IMR-90 (cell line): ENCODE measurements at regions not wholly inside any gene's neighbourhood (a gene's known extent, or its start where the extent isn't known, plus 50 kb on each side); places are given as distances from the start of the nearest gene placed in this dataset.

ENCODE experiments used
- ATAC-seq: fragments of 200-7000 bp; cut with Tn5 transposase; 2 replicates; pipeline ENCODE4 v1.9.1; 2020; ENCODE audit warnings: low read depth, mild to moderate bottlenecking, moderate library complexity
- BruUV-seq: library from RNA; stranded (reverse); fragments of 400-500 nt; replicated peaks from 2 replicates; lab custom pipeline; 2021; lab: Mats Ljungman, UMichigan
- CTCF ChIA-PET: fragments of 300-600 bp; formaldehyde crosslinking; extraction: SDS; loops from one replicate; lab custom pipeline; 2021; ENCODE audit warnings: antibody characterized with exemption; lab: Yijun Ruan, JAX
- POLR2A ChIA-PET: fragments of 300-600 bp; sonication (Branson Sonifier 250); formaldehyde crosslinking; loops from one replicate; lab custom pipeline; 2022; ENCODE audit warnings: antibody characterized with exemption; ENCODE audit not compliant: unreplicated experiment; lab: Charles Lee
- DNase-seq: peaks from one replicate; pipeline ENCODE4 v3.0.0; 2013
- H2AFZ ChIP-seq: replicated peaks from 2 replicates; pipeline ENCODE3; 2013; ENCODE audit warnings: low read length, mild to moderate bottlenecking; ENCODE audit not compliant: poor library complexity
- H2AK5ac ChIP-seq: 2 replicates; pipeline ENCODE4 v1.6.1; 2013; ENCODE audit warnings: low read depth, low read length, inconsistent platforms
- H2AK9ac ChIP-seq: replicated peaks from 2 replicates; pipeline ENCODE3; 2013; ENCODE audit warnings: mild to moderate bottlenecking, low read depth, low read length, moderate library complexity; ENCODE audit not compliant: poor library complexity
- H2BK120ac ChIP-seq: 2 replicates; pipeline ENCODE4 v1.6.1; 2013; ENCODE audit warnings: low read depth, low read length, inconsistent platforms
- H2BK15ac ChIP-seq: 3 replicates; pipeline ENCODE4 v1.6.1; 2013; ENCODE audit warnings: low read depth, low read length, inconsistent platforms
- H2BK20ac ChIP-seq: 2 replicates; pipeline ENCODE4 v1.6.1; 2013; ENCODE audit warnings: low read depth, mild to moderate bottlenecking, inconsistent platforms, low read length, moderate library complexity
- H2BK5ac ChIP-seq: 2 replicates; pipeline ENCODE4 v1.6.1; 2013; ENCODE audit warnings: mild to moderate bottlenecking, low read depth, low read length, inconsistent platforms; ENCODE audit not compliant: poor library complexity, severe bottlenecking
- H3K14ac ChIP-seq: replicated peaks from 2 replicates; pipeline ENCODE4 v1.6.1; 2013; ENCODE audit warnings: low read depth, low read length, inconsistent platforms
- H3K18ac ChIP-seq: 2 replicates; pipeline ENCODE4 v1.6.1; 2013; ENCODE audit warnings: low read depth, low read length, control low read depth
- H3K23ac ChIP-seq: 2 replicates; pipeline ENCODE4 v1.6.1; 2013; ENCODE audit warnings: low read depth, low read length, inconsistent platforms
- H3K27ac ChIP-seq: 2 replicates; pipeline ENCODE4 v1.5.1; 2013; ENCODE audit warnings: mild to moderate bottlenecking, control low read depth, low read length; ENCODE audit not compliant: insufficient read depth
- H3K27me3 ChIP-seq: 2 replicates; pipeline ENCODE4 v1.6.1; 2013; ENCODE audit warnings: low read length; ENCODE audit not compliant: control insufficient read depth, insufficient read depth
- H3K36me3 ChIP-seq: 2 replicates; pipeline ENCODE4 v1.6.1; 2013; ENCODE audit warnings: low read length, mixed read lengths; ENCODE audit not compliant: control insufficient read depth, insufficient read depth
- H3K4ac ChIP-seq: 2 replicates; pipeline ENCODE4 v1.6.1; 2013; ENCODE audit warnings: low read depth, low read length, inconsistent platforms
- H3K4me1 ChIP-seq: 2 replicates; pipeline ENCODE4 v1.6.1; 2013; ENCODE audit warnings: low read length, mixed read lengths; ENCODE audit not compliant: control insufficient read depth, insufficient read depth
- H3K4me2 ChIP-seq: 2 replicates; pipeline ENCODE4 v1.6.1; 2013; ENCODE audit warnings: low read depth, mild to moderate bottlenecking, control low read depth, low read length, moderate library complexity
- H3K4me3 ChIP-seq: 2 replicates; pipeline ENCODE4 v1.5.1; 2013; ENCODE audit warnings: low read depth, mild to moderate bottlenecking, control low read depth, low read length, moderate library complexity; ENCODE audit not compliant: insufficient read depth
- H3K56ac ChIP-seq: 2 replicates; pipeline ENCODE4 v1.6.1; 2013; ENCODE audit warnings: low read length, inconsistent platforms; ENCODE audit not compliant: insufficient read depth; ENCODE audit errors: extremely low read depth
- H3K79me1 ChIP-seq, 2 experiments: 2 replicates each; pipeline ENCODE4 v1.6.1; 2013; ENCODE audit warnings: low read length in 2 of 2, inconsistent platforms in 1 of 2, low read depth in 1 of 2
- H3K9ac ChIP-seq: 2 replicates; pipeline ENCODE4 v1.6.1; 2013; ENCODE audit warnings: low read depth, low read length, control low read depth
- H3K9me1 ChIP-seq: 2 replicates; pipeline ENCODE4 v1.6.1; 2013; ENCODE audit warnings: low read length, inconsistent platforms; ENCODE audit not compliant: insufficient read depth
- H3K9me3 ChIP-seq: 2 replicates; pipeline ENCODE4 v1.6.1; 2013; ENCODE audit warnings: low read length; ENCODE audit not compliant: control insufficient read depth, insufficient read depth
- H4K20me1 ChIP-seq: 2 replicates; pipeline ENCODE4 v1.6.1; 2013; ENCODE audit warnings: low read length, inconsistent platforms; ENCODE audit not compliant: insufficient read depth
- H4K5ac ChIP-seq: 2 replicates; pipeline ENCODE4 v1.6.1; 2013; ENCODE audit warnings: mild to moderate bottlenecking, low read depth, low read length, control low read depth
- H4K8ac ChIP-seq, 2 experiments: 2 replicates each; pipeline ENCODE4 v1.6.1; 2013; ENCODE audit warnings: low read depth in 2 of 2, low read length in 2 of 2, control low read depth in 1 of 2, inconsistent platforms in 1 of 2
- H4K91ac ChIP-seq: 2 replicates; pipeline ENCODE4 v1.6.1; 2013; ENCODE audit warnings: low read depth, low read length, inconsistent platforms; ENCODE audit not compliant: insufficient read depth
- CEBPB ChIP-seq: IDR thresholded peaks from 2 replicates; pipeline ENCODE4 v1.6.1; 2012; ENCODE audit warnings: low read depth, low read length, improper control_type of control experiment
- CHD1 ChIP-seq: IDR thresholded peaks from 2 replicates; pipeline ENCODE4 v1.6.1; 2012; ENCODE audit warnings: low read depth, low read length, improper control_type of control experiment
- CTCF ChIP-seq: conservative IDR thresholded peaks from 2 replicates; pipeline ENCODE4 v1.5.1; 2012; ENCODE audit warnings: mild to moderate bottlenecking, low read depth, low read length, improper control_type of control experiment
- FOS ChIP-seq: fragments of 150-350 bp; IDR thresholded peaks from 2 replicates; pipeline ENCODE4 v1.6.1; 2016; ENCODE audit warnings: low read depth, low read length
- MAZ ChIP-seq: IDR thresholded peaks from 2 replicates; pipeline ENCODE4 v1.6.1; 2012; ENCODE audit warnings: low read depth, mild to moderate bottlenecking, low read length, improper control_type of control experiment, moderate library complexity, borderline replicate concordance
- MXI1 ChIP-seq: IDR thresholded peaks from 2 replicates; pipeline ENCODE4 v1.6.1; 2012; ENCODE audit warnings: low read depth, mild to moderate bottlenecking, low read length, moderate library complexity, borderline replicate concordance
- POLR2A ChIP-seq: IDR thresholded peaks from 2 replicates; pipeline ENCODE4 v1.6.1; 2012; ENCODE audit warnings: mild to moderate bottlenecking, low read depth, low read length
- RCOR1 ChIP-seq: IDR thresholded peaks from 2 replicates; pipeline ENCODE4 v1.6.1; 2012; ENCODE audit warnings: mild to moderate bottlenecking, low read length, improper control_type of control experiment; ENCODE audit not compliant: insufficient replicate concordance
- RFX5 ChIP-seq: IDR thresholded peaks from 2 replicates; pipeline ENCODE4 v1.8.0; 2012; ENCODE audit warnings: low read depth, mild to moderate bottlenecking, low read length, moderate library complexity
- SMC3 ChIP-seq: fragments of 150-350 bp; IDR thresholded peaks from 2 replicates; pipeline ENCODE4 v1.6.1; 2016; ENCODE audit warnings: low read depth, mild to moderate bottlenecking, antibody characterized with exemption, low read length, moderate library complexity
- USF2 ChIP-seq: fragments of 150-350 bp; IDR thresholded peaks from 2 replicates; pipeline ENCODE4 v1.6.1; 2017; ENCODE audit warnings: mild to moderate bottlenecking, antibody characterized with exemption, low read length, low read depth
- WGBS, 2 experiments: methylation state at CpG; one replicate each; pipeline versions ENCODE4 v1.1.5 to v1.1.7; 2013; ENCODE audit warnings: missing lambda C conversion rate in 2 of 2; ENCODE audit not compliant: insufficient read length in 1 of 2; ENCODE audit errors: extremely low coverage in 2 of 2; 5-methylcytosine and 5-hydroxymethylcytosine counted together
- dilution Hi-C: fragments of 300-500 bp; cut with HindIII; formaldehyde crosslinking; loops from one replicate; pipeline ENCODE4 v1.14.3; 2018; ENCODE audit warnings: low sequenced_read_pairs; ENCODE audit not compliant: unreplicated experiment
- in situ Hi-C: fragments of 300-500 bp; cut with MboI; formaldehyde crosslinking; loops from 3 replicates; pipeline ENCODE4 v1.14.3; 2019; ENCODE audit warnings: low sequenced_read_pairs, inconsistent platforms, mixed read lengths
- intact Hi-C: fragments of 100-400 bp; cut with micrococcal nuclease; formaldehyde crosslinking; loops from 2 replicates; pipeline ENCODE4 v1.10.0; 2022

GRCh38 chr1:56401191-56401590, 178.2 kb downstream of the PLPP3 start:
- Histone ChIP-seq H2BK5ac (no peak overlapping the region), H3K4ac (no peak overlapping the region), H2BK15ac (no peak overlapping the region), H3K9ac (no peak overlapping the region), H4K20me1 (no peaks in the 10 kb centered on the region), H3K79me1 (no peaks in the 10 kb centered on the region), H3K4me1 (no peaks in the 10 kb centered on the region; the same call in 1 of the 2 replicates), H4K8ac (no peak overlapping the region), H3K9me1 (no peaks in the 10 kb centered on the region), H2AK5ac (no peak overlapping the region), H3K56ac (no peak overlapping the region), H4K91ac (no peak overlapping the region), H2AFZ (no peak overlapping the region), H3K27me3 (no peaks in the 10 kb centered on the region), H4K5ac (no peak overlapping the region), H3K18ac (no peak overlapping the region), H3K27ac (no peak overlapping the region), H3K9me3 (no peaks in the 10 kb centered on the region), H2BK20ac (no peak overlapping the region), H3K4me3 (no peak overlapping the region), H3K23ac (no peak overlapping the region), H2BK120ac (no peak overlapping the region), H3K36me3 (no peaks in the 10 kb centered on the region), H3K4me2 (no peak overlapping the region), H3K14ac (no peak overlapping the region), H2AK9ac (no peak overlapping the region)
- intact Hi-C loops, result no loop called here
- ATAC-seq (no peak), DNase-seq (no peak)
- ChIA-PET POLR2A (no interaction called here), CTCF (interaction anchor here (0.7 kb wide), 1 partner anchor 14 kb away, joined by 3 read pairs; no protein-coding TSS in a partner anchor)
- no TSS peak for BruUV-seq
- no CpG with 5 or more reads among the region's 1 CpG for WGBS, 2 experiments
- in situ Hi-C loops, result no loop called here
- dilution Hi-C loops, result no loop called here
- no peak for TF ChIP-seq FOS
- no peak for TF ChIP-seq CHD1
- TF ChIP-seq MAZ, result no peak
- no peak for TF ChIP-seq USF2
- no peak for TF ChIP-seq RFX5
- no peak for TF ChIP-seq MXI1
- TF ChIP-seq CEBPB, result no peak
- TF ChIP-seq RCOR1, result no peak
- no peak for TF ChIP-seq POLR2A
- no peak for TF ChIP-seq SMC3
- no peak for TF ChIP-seq CTCF
